HFFc6 (cell line): ENCODE measurements at regions not wholly inside any gene's neighbourhood (a gene's known extent, or its start where the extent isn't known, plus 50 kb on each side); places are given as distances from the start of the nearest gene placed in this dataset.

Experiments used
- DNase-seq: peaks from one replicate; pipeline ENCODE4 v3.0.0-alpha.2; 2018
- H3K27ac Mint-ChIP-seq: 2 replicates; pipeline ENCODE4 v1.8.0; 2020; ENCODE audit warnings: mild to moderate bottlenecking, mixed read lengths
- H3K27me3 Mint-ChIP-seq: 2 replicates; pipeline ENCODE4 v1.8.0; 2021; ENCODE audit warnings: mild to moderate bottlenecking, moderate library complexity, mixed read lengths; ENCODE audit not compliant: insufficient read depth
- H3K36me3 Mint-ChIP-seq: 2 replicates; pipeline ENCODE4 v1.8.0; 2021; ENCODE audit warnings: low read depth, mixed read lengths
- H3K4me1 Mint-ChIP-seq: 2 replicates; pipeline ENCODE4 v1.8.0; 2020; ENCODE audit warnings: low read depth, mixed read lengths
- H3K4me3 Mint-ChIP-seq: 2 replicates; pipeline ENCODE4 v1.8.0; 2020; ENCODE audit warnings: mild to moderate bottlenecking, moderate library complexity, mixed read lengths
- H3K9me3 Mint-ChIP-seq: 2 replicates; pipeline ENCODE4 v1.8.0; 2020; ENCODE audit warnings: mild to moderate bottlenecking, mixed read lengths
- TF ChIP-seq, protein P1 (sequence below): fragments of 200-600 bp; sonication (generic); IDR thresholded peaks from 2 replicates; pipeline ENCODE4 v1.5.0; 2021; ENCODE audit warnings: antibody characterized with exemption, mild to moderate bottlenecking

DNA sequence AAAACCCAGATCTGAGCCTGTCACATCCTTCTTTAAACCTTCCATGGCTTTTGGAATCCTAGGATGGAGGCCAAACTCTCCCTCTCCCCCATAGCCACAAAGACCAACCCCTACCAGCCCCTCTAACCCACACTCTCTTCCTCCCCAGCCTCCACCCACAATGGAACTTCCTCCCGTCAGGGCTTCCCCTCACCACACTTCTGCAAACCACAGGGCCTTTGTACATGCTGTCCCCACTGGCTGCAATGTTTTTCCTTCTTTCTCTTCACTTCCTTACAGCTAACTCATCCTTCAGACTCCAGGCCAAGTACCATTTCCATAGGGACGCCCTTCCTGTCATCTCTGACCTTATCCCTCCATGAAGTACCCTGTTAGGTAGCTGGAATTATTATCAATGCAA, 393.5 kb downstream of the MN1 start:
- peaks cover 12% of the 10 kb centered on the region for H3K27me3 Mint-ChIP-seq
- DNase-seq, result no peak
- no peak overlapping the region for H3K4me3 Mint-ChIP-seq
- no peaks in the 10 kb centered on the region; the same call in 1 of the 2 replicates for H3K9me3 Mint-ChIP-seq
- TF ChIP-seq, protein P1, sequence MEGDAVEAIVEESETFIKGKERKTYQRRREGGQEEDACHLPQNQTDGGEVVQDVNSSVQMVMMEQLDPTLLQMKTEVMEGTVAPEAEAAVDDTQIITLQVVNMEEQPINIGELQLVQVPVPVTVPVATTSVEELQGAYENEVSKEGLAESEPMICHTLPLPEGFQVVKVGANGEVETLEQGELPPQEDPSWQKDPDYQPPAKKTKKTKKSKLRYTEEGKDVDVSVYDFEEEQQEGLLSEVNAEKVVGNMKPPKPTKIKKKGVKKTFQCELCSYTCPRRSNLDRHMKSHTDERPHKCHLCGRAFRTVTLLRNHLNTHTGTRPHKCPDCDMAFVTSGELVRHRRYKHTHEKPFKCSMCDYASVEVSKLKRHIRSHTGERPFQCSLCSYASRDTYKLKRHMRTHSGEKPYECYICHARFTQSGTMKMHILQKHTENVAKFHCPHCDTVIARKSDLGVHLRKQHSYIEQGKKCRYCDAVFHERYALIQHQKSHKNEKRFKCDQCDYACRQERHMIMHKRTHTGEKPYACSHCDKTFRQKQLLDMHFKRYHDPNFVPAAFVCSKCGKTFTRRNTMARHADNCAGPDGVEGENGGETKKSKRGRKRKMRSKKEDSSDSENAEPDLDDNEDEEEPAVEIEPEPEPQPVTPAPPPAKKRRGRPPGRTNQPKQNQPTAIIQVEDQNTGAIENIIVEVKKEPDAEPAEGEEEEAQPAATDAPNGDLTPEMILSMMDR, result no peak
- no peaks in the 10 kb centered on the region for H3K36me3 Mint-ChIP-seq
- peaks cover 5% of the 10 kb centered on the region for H3K4me1 Mint-ChIP-seq
- no peak overlapping the region for H3K27ac Mint-ChIP-seq

DNA sequence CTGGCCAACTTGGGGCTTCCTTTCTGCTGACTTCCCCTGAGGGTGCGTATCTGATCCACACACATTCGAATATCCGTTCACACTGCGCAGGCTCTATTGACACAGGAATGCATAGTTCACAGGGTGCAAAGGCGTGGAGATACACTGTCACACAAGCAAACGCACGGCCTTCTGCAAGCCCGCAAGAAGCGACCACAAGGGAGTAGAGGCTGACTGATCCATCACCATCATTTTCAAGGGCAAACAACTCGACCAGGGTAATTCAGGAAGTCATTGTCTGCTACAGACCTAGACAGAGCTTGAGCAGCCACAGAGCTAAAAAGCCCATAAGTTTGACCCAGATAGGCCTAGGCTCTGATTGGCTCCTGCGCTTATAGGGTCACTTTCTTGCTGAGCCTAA, 392.3 kb downstream of the MN1 start:
- Mint-ChIP-seq H3K4me3 (no peak overlapping the region), H3K4me1 (peaks cover 5% of the 10 kb centered on the region), H3K27ac (no peak overlapping the region), H3K27me3 (peaks cover 7% of the 10 kb centered on the region), H3K9me3 (no peaks in the 10 kb centered on the region), H3K36me3 (no peaks in the 10 kb centered on the region)
- no peak for DNase-seq
- TF ChIP-seq, protein P1, result peak; percentile 28; the same call in 1 of the 2 replicates

DNA sequence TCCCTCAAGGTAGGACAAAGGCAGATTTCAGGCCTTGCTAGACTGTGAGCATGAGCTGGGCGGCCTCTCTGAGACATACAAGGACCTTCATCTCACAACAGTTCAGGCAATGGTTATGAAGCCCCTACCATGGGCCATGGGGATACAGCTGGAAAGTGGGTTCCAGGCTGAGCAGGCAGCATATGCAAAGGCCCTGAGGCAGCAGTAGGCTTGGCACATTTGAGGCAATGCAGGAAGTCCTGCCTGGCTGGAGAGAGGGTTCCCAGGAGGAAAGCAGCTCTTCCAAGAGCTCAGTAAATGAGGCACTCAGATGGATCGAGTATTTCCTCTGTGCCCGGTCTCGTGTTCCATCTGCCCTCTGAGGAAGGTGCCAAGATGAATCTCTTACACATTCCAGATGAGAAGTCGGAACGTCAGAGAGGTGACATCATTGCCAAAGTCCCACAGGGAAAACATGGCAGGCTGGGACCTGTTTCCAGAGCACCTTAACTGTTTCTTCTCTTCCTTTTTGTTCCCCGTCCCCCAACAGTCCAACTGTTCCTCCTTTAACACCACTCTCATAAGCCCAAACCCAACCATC, 388.6 kb downstream of the MN1 start:
- Mint-ChIP-seq H3K27me3 (peaks cover 8% of the 10 kb centered on the region), H3K9me3 (no peaks in the 10 kb centered on the region), H3K4me3 (no peak overlapping the region), H3K36me3 (no peaks in the 10 kb centered on the region), H3K4me1 (peaks cover 9% of the 10 kb centered on the region), H3K27ac (no peak overlapping the region)
- TF ChIP-seq, protein P1, result no peak
- no peak for DNase-seq

DNA sequence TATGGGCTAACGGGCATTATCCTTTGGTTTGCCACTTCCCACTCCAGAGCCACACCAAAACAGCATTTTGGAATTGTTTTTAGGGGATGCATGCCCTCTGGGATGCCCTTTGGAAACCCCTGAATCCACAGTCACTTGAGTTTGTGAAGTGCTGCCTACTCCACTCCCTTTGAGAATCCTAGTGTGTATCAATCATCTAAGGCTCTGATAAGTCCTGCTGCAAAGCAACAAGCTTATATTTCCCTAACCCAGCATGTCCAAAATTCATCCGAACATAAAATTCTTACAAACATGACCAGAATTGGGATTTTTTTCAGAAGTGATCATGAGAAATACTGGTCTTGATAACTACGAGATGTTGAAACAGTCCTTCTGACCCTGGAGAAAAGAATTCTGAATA, 387.9 kb downstream of the MN1 start:
- DNase-seq, result no peak
- Mint-ChIP-seq H3K36me3 (no peaks in the 10 kb centered on the region), H3K27ac (no peak overlapping the region), H3K4me3 (no peak overlapping the region), H3K27me3 (peaks cover 8% of the 10 kb centered on the region), H3K9me3 (no peaks in the 10 kb centered on the region), H3K4me1 (peaks cover 9% of the 10 kb centered on the region)
- TF ChIP-seq, protein P1, result no peak

DNA sequence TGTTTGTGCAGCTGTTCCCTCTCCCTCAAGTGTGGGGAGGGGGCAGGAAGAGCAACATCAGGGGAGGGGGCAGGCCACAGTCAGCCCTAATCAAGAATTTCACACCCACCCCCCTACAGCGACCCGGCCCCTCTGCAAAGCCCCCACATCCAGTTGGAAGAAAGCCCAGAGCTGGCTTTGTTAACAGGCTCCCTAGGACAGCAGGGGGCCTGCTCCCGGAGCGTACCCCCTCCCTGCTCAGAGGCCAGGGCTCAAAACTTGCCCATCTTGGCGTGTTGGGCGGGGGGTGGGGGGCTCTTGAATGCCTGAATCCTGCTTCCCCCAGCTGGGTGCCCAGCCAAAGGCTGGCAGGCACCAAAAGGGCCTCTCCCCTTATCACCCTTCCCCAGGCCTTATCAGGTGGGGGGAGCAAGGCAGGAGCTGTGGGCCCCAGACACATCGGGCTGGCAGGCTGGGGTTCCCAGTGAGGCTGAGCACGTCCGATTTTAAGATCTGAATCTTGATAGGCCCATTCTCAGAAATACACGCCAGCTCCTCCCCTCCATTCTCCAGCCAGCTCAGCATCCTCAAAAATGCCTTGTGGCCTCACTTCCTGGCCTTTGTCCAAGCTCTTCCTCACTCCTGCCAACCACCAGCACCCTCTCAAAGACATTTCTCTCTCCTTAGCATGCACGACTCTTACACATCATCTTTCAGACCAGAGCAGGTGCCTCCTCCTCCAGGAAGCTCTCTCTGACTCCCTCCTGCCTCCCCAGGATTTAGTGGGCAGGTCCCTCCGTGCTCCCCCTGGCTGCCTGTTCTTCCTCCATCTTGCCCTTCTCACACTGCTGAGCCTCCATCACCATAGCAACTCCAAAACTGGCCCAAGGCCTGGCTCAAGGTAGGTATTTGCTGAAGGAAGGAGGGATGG, 384.8 kb downstream of the MN1 start:
- no peak overlapping the region for H3K4me3 Mint-ChIP-seq
- H3K27me3 Mint-ChIP-seq, result peaks cover 8% of the 10 kb centered on the region
- H3K4me1 Mint-ChIP-seq, result peaks cover 27% of the 10 kb centered on the region
- no peaks in the 10 kb centered on the region for H3K36me3 Mint-ChIP-seq
- TF ChIP-seq, protein P1, result peak; percentile 25; the same call in 1 of the 2 replicates
- no peak overlapping the region for H3K27ac Mint-ChIP-seq
- H3K9me3 Mint-ChIP-seq, result no peaks in the 10 kb centered on the region
- peak; percentile 81 for DNase-seq
